ENCODE measurements at regions not wholly inside any gene's neighbourhood (a gene's known extent, or its start where the extent isn't known, plus 50 kb on each side); places are given as distances from the start of the nearest gene placed in this dataset.

- intact Hi-C loops (cut with DNase I), result no loop called here
- H3K4me3 ChIP-seq, result no peak overlapping the region
- no peak overlapping the region for H3K27ac ChIP-seq
- ATAC-seq (no peak), DNase-seq (no peak)
- no peaks in the 10 kb centered on the region for H3K27me3 ChIP-seq (ENCODE audit: low read depth)
- peaks cover 6% of the 10 kb centered on the region for H3K4me1 ChIP-seq
- TF ChIP-seq CTCF (IDR thresholded peaks at IDR 0.05), result no peak
- H3K36me3 ChIP-seq, result no peaks in the 10 kb centered on the region
- H3K9me3 ChIP-seq, result no peaks in the 10 kb centered on the region
These were observed 53.6 kb upstream of the EPCAM start for GRCh38 chr2:47315475-47315874.

GRCh38 chr2:47313728-47314127, 55.4 kb upstream of the EPCAM start:
- ATAC-seq, result no peak
- no peak for TF ChIP-seq CTCF (IDR thresholded peaks at IDR 0.05)
- Histone ChIP-seq H3K27ac (no peak overlapping the region), H3K27me3 (ENCODE audit: low read depth) (no peaks in the 10 kb centered on the region), H3K36me3 (no peaks in the 10 kb centered on the region), H3K9me3 (no peaks in the 10 kb centered on the region), H3K4me3 (no peak overlapping the region), H3K4me1 (peaks cover 18% of the 10 kb centered on the region)
- DNase-seq, result no peak
- intact Hi-C loops (cut with DNase I), result no loop called here

- TF ChIP-seq CTCF (IDR thresholded peaks at IDR 0.05), result no peak
- no peaks in the 10 kb centered on the region for H3K27me3 ChIP-seq (ENCODE audit: low read depth)
- ATAC-seq (peak; percentile 67 to 83), DNase-seq (peak; percentile 35)
- intact Hi-C loops (cut with DNase I), result no loop called here
- no peaks in the 10 kb centered on the region for H3K9me3 ChIP-seq
- no peaks in the 10 kb centered on the region for H3K36me3 ChIP-seq
- no peak overlapping the region for H3K4me3 ChIP-seq
- peaks cover 18% of the 10 kb centered on the region for H3K4me1 ChIP-seq
- no peak overlapping the region for H3K27ac ChIP-seq
These were observed 55.9 kb upstream of the EPCAM start for GRCh38 chr2:47313141-47313691.

- no peak for TF ChIP-seq CTCF (IDR thresholded peaks at IDR 0.05)
- Histone ChIP-seq H3K36me3 (no peaks in the 10 kb centered on the region), H3K27me3 (ENCODE audit: low read depth) (no peaks in the 10 kb centered on the region), H3K9me3 (no peaks in the 10 kb centered on the region), H3K27ac (no peak overlapping the region), H3K4me1 (peaks cover 18% of the 10 kb centered on the region), H3K4me3 (no peak overlapping the region)
- DNase-seq, result no peak
- intact Hi-C loops (cut with DNase I), result no loop called here
- no peak for ATAC-seq
These were observed 56.6 kb upstream of the EPCAM start for GRCh38 chr2:47312491-47312850.

GRCh38 chr2:47311764-47312490, 57.2 kb upstream of the EPCAM start:
- DNase-seq (no peak), ATAC-seq (no peak)
- Histone ChIP-seq H3K27ac (no peak overlapping the region), H3K4me1 (peaks cover 18% of the 10 kb centered on the region), H3K9me3 (no peaks in the 10 kb centered on the region), H3K4me3 (no peak overlapping the region), H3K36me3 (no peaks in the 10 kb centered on the region), H3K27me3 (ENCODE audit: low read depth) (no peaks in the 10 kb centered on the region)
- TF ChIP-seq CTCF (IDR thresholded peaks at IDR 0.05), result no peak
- intact Hi-C loops (cut with DNase I), result no loop called here

Measured in lower lobe of right lung (tissue), 2 donors.